HG03103 (cell line): ENCODE measurements at regions not wholly inside any gene's neighbourhood (a gene's known extent, or its start where the extent isn't known, plus 50 kb on each side); places are given as distances from the start of the nearest gene placed in this dataset.
A peak's percentile ranks its signal among the peaks of the same experiment; 100 is the strongest.
"Not testable (repeated sequence)": the region's sequence is repeated elsewhere in the genome, so short reads cannot be mapped to it uniquely, and the experiment has no call there.

Experiments
- ATAC-seq: cut with Tn5 transposase; IDR thresholded peaks from one replicate; pipeline ENCODE4 v1.9.1; 2021; ENCODE audit warnings: low read depth; ENCODE audit not compliant: unreplicated experiment

DNA sequence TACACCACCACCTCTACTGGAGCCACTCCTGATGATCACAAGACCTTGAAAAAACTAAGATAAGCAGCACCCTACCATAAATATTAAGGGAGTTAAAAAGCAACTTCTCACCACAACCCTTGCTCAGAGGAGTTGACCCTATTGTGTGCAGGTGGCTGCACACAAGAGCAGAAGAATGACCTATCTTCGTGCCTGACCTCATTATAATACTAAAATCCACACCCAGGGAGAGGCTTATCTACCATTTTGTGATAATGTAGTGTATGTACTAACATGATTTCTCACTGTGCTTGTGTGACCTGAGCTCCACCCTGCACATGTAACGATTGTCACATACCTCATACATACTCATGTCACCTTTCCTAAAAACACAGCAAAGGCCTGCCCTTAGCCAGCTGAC is 205.0 kb upstream of the MBL2 start:
- ATAC-seq, result no peak

- ATAC-seq, result no peak
Measured at GRCh38 chr10:52967806-52968795, 195.5 kb upstream of the MBL2 start.

- ATAC-seq, result no peak
Measured at GRCh38 chr10:52966904-52967303, 194.3 kb upstream of the MBL2 start.

- peak; percentile 98 for ATAC-seq
Measured at GRCh38 chr10:52965938-52966401, 193.4 kb upstream of the MBL2 start.

- ATAC-seq, result no peak
Measured at GRCh38 chr10:52965509-52965908, 192.9 kb upstream of the MBL2 start.

DNA sequence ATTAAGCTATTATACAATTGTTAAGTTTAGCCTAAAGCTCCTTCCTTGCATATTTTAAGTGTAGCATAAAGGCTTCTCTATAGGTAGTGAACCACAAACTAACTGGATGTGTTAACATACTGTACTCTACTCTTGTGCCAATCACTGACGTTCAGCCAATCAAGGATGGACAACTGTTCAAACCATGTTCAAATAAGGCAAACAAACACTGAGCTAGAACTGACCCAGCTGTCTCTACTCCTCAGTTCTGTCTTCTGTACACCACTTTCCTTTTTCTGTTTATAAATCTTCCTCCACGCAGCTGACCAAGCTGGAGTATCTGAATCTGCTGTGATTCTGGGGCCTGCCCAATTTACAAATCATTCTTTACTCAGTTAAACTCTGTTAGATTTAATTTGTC is 188.7 kb upstream of the MBL2 start:
- no peak for ATAC-seq

GRCh38 chr10:52959810-52960209 is 187.2 kb upstream of the MBL2 start:
- no peak for ATAC-seq

DNA sequence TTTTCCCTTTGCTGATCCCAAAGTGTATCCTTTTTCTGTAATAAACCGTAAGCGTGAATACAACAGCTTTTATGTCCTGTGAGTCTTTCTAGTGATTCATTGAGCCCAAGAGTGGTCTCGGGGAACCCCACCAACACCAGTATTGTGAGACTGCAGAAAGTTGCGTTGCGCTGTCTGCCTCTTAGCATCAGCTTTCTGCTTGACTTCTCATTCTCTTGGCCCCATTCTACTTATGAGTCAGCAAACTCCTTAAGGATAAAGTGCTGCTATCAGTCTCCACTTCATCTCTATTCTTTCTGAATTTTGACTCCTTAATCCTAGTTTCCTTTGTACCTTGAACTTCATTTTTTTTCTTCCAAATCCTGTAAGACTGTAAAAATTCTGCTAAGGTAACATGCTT is 184.3 kb upstream of the MBL2 start:
- no peak for ATAC-seq

DNA sequence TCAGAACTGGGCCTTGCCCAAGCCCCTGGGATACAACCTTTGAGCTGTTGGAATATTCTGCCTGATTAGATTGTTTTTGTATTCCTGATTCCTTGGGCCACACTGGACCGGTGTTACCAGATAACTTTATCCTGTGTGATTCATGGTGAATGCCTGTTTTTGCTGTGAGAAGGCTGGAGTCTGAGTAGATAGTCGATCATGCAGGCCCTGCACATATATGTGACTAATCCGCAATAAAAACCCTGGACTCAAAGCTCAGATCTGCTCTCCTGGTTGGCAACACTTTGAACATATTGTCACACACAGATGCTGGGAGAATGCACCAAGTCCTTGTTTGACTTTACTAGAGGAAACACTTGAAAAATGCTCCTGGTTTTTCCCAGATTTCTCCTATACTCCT is 183.9 kb upstream of the MBL2 start:
- no peak for ATAC-seq

- ATAC-seq, result no peak
Measured at GRCh38 chr10:52955337-52955736, 182.8 kb upstream of the MBL2 start.

- ATAC-seq, result no peak
Measured at GRCh38 chr10:52954407-52954806, 181.8 kb upstream of the MBL2 start.

DNA sequence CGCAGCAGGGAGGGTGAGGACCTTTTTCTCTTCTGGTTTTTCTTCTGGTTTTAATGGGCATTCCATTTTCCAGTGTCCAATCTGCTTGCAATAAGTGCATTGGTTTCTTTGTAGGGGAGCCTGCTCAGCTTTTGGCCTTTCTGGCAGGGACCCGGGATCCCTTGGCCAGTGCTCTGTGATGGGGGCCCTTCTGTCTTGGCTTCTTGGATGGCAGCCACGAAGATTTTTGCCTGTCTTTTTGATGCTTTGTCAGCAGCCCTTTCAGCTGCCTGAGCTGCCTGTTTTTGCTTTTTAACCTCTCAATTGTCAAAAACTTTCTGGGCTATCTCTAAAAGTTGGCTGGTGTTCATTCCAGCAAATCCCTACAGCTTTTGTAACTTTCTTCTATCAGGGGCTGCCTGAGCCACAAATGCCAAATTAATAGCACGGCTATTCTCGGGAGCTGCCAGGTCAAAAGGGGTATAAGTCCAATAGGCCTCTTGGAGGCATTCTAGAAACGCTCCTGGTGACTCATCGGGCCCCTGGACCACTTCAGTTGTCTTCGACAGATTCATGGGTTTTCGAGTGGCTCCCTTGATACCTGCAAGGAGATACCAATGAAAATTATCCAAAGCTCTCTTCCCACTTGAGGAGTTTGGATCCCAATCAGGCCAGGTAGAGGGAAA is 179.9 kb upstream of the MBL2 start:
- no peak for ATAC-seq

GRCh38 chr10:52951824-52952223 is 179.2 kb upstream of the MBL2 start:
- ATAC-seq, result peak; percentile 99

DNA sequence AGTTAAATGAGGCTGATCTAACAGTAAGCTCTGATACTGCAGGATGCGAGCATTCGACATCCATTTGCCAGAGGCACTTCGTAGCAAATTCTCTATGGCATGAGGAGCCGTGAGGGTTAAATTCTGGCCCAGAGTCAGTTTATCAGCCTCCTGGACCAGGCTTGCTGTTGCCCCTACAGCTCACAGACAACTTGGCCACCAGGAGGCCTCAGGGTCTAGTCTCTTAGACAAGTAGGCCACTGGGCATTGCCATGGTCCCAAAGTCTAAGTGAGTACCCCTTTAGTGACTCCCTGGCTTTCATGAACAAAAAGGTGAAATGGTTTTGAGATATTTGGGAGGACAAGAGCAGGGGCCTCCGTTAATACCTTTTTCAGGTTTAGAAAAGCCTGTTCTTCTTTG is 178.0 kb upstream of the MBL2 start:
- no peak for ATAC-seq

DNA sequence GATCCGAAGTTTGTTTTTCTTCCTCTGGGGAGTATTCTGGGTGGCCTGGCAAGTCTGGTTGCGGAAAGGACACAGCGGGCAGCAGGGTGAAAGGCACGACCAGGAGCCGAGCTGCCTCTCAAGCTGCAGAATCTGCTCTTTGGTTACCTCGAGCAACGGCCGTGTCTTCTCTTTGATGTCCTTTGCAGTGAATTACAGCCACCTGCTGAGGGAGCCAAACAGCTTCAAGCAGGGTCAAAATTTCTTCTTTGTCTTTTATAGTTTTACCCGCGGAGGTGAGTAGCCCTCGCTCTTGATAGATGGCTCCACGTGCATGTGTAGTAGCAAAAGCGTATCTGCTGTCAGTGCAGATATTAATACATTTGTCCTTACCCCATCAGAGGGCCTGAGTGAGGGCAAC is 177.3 kb upstream of the MBL2 start:
- no peak for ATAC-seq

- no peak for ATAC-seq
Measured at GRCh38 chr10:52946486-52946885, 173.9 kb upstream of the MBL2 start.

DNA sequence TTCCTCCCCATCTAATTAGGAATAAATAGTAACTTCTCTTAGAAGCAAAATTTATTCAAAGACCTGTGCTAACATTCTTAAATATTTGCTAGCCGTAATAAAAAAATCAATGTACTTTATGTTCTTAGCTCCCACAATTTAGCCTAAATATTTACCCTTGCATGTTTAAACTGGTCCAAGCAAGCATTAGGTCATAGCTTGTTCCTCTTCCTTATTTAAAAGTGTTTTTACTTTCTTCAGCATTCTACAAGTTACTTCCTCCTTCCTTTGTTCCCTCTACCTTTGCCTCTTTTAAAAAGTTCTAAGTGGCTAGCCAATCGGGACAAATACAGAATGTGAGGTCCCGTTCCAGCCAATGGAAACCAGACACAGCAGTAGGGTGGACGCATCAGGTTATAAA is 172.9 kb upstream of the MBL2 start:
- ATAC-seq, result not testable (repeated sequence)

DNA sequence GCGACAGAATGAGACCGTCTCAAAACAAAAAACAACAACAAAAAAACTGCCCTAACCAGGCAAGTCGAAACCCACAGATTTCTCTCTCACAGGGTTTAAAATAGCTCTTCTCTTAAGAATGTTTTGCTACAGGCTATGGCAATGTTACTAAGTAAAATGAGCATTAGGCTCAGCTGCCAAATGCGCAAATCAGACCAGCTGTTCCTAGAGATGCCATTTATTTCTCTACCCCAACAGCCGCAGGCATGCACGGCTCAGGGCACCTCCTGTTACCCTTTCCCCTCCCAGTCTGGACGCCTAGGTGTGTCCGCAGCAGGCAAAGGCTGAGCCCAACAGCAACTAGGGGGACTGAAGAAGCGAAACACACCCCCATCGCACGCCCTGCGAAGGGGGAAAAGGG is 168.3 kb upstream of the MBL2 start:
- no peak for ATAC-seq

DNA sequence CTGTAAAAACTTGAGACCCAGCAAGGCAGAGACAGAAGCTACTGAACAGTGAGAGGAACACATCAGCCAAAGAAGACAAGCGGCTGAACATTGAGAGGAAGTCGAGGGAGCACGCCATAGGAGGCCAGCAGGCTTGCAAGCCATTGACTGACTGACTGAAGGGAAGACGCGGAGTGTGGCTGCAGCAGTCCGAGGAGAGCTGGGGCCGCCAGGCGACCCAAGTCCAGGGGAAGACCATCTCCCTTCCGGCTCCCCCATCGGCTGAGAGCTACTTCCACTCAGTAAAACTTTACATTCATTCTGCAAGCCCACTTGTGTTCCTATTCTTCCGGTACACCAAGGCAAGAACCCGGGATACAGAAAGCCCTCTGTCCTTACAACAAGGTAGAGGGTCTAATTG is 167.3 kb upstream of the MBL2 start:
- no peak for ATAC-seq

DNA sequence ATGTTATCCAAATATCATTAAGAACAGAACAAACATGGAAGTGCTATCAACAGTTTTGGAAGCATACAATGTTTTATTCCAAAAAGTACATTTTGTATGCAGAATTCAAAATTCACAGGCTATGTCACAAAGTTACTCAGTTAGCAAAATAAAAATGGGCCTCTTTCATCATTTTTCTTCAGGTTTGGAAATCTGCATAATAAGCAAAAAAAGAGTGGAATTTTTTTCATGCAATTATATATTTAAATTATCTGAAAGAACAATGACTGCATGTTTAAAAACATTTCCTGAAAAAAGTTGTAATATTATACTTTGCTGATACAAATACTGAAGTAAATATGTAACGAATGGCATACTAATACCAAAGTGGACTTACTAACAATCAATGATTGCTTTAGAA is 161.2 kb upstream of the MBL2 start:
- no peak for ATAC-seq

GRCh38 chr10:52927678-52928077 is 155.1 kb upstream of the MBL2 start:
- ATAC-seq, result no peak

DNA sequence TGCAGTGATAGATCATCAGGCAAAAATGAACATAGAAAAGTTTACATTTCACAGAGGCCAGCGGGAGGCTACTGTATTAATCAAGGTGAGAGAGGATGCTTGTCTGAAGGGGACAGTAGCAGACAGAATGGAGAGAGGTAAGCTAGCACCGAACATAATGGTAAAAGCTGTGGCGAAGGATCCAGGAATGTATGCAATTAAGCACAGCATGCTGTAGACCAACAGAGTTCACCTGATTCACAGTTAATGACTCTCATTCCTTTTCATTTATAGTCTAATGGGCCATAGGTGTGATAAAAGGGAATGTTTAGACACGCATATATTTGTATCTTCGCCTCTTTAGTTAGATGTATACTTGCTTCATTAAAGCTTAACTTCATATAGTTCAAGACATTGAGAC is 150.9 kb upstream of the MBL2 start:
- ATAC-seq, result no peak
